ENCODE measurements at regions not wholly inside any gene's neighbourhood (a gene's known extent, or its start where the extent isn't known, plus 50 kb on each side); places are given as distances from the start of the nearest gene placed in this dataset.
A peak's percentile ranks its signal among the peaks of the same experiment; 100 is the strongest.

GRCh38 chr10:10779511-10779910, 238.2 kb upstream of the CELF2 start:
- DNase-seq (ENCODE audit: low read depth) = no peak

DNA sequence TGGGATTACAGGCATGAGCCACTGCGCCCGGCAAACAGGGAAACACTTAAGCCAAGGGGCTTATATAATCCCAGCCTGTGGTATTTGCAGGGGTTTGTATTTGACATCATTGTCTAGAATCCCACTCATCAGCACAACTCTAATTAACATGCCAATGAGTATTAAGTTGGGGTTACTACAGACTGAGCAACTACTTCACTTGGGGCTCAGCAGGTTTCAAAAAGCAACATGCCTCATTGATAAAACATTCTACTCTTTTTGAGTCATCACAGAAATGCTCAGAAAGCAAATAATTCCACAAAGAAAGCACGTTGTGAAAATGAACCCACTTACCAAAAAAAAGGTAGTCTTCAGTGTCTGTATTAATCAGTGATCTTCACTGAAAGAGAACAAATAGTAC, 236.9 kb upstream of the CELF2 start:
- DNase-seq (ENCODE audit: low read depth) = peak; percentile 48

DNA sequence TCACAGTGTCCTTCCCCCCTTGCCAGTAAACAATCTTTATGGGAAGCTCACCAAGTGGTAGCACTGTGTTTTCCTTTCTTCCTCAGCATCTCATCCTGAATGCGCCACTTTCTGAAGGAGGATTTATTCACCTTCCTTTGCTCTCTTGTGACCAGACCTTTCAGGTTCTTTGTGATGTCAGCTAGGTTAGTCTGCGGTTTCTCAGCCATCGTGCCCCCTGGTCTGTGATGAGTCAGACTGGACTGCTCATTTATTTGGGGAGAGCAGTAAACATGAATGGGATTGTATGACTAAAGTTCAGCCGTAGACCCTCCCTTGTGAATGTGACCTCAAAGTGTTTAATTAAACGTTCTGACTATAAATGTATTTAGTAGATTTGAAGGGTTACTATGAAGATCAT, 235.1 kb upstream of the CELF2 start:
- DNase-seq (ENCODE audit: low read depth) = peak; percentile 49

- DNase-seq (ENCODE audit: low read depth) = peak; percentile 76
These were observed 232.0 kb upstream of the CELF2 start for GRCh38 chr10:10785627-10786026.

- DNase-seq (ENCODE audit: low read depth) = peak; percentile 58
These were observed 231.3 kb upstream of the CELF2 start for GRCh38 chr10:10786109-10787090.

DNA sequence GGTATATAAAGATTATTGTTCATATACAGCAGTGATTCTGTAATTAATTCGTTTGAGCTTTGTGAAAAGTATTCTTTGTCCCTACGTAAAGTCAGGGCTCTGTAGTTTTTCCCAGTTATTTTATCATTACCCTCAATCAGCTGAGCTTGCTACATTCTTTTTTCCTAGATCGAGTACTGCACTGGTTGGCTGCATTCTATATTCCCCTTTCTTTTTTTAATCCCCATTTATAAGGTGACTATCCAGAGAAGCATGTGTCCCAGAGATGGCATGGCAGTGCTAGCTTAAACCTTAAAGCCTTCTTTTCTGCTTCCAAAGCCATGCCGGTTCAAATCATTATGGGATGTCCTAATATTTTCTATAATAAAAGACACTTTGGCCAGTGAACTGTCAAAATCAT, 230.1 kb upstream of the CELF2 start:
- no peak for DNase-seq (ENCODE audit: low read depth)

DNA sequence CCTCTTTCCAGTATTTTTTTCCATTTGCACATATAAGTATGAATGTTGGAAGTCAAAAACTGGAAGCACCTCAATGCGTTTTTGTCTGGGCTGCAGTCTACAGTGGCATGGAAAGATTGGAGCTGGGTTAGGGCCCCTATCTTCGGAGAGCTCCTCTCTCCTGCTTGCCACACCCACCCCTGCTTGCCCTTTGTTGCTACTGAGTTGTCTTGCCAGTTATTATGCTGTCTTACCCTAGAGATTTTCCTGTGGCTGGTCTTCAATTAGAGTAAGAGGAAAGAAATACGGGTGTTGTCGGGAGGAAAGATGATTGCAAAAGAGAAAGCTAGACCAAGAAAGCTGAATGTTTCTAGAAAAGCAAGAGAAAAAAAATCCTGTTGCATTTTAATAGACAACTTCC, 228.9 kb upstream of the CELF2 start:
- no peak for DNase-seq (ENCODE audit: low read depth)

GRCh38 chr10:10791869-10792268, 225.8 kb upstream of the CELF2 start:
- no peak for DNase-seq (ENCODE audit: low read depth)

- DNase-seq (ENCODE audit: low read depth) = peak; percentile 96
These were observed 225.0 kb upstream of the CELF2 start for GRCh38 chr10:10792681-10793080.

DNA sequence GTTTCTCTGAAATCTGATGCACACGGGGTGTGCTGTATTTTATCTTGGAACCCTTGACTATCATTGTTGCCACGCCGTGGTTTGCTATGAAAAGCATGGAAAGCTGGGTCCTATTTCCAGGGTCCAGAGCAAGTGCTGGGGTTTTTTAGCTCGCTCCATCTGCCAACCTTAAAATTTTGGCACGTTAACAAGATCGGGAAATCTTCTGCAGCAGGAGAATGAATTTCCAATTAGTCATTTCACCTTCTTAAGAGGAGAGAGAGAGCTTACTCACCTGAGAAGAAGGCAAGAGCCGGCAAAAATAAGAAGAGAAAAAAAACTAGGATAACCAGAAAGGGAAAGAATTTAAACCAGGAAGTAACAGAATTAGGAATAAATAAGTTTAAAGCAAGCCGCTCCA, 223.6 kb upstream of the CELF2 start:
- DNase-seq (ENCODE audit: low read depth) = no peak

GRCh38 chr10:10794791-10795191, 222.9 kb upstream of the CELF2 start:
- DNase-seq (ENCODE audit: low read depth) = peak; percentile 76

GRCh38 chr10:10796061-10796773, 221.5 kb upstream of the CELF2 start:
- peak; percentile 39 for DNase-seq (ENCODE audit: low read depth)

DNA sequence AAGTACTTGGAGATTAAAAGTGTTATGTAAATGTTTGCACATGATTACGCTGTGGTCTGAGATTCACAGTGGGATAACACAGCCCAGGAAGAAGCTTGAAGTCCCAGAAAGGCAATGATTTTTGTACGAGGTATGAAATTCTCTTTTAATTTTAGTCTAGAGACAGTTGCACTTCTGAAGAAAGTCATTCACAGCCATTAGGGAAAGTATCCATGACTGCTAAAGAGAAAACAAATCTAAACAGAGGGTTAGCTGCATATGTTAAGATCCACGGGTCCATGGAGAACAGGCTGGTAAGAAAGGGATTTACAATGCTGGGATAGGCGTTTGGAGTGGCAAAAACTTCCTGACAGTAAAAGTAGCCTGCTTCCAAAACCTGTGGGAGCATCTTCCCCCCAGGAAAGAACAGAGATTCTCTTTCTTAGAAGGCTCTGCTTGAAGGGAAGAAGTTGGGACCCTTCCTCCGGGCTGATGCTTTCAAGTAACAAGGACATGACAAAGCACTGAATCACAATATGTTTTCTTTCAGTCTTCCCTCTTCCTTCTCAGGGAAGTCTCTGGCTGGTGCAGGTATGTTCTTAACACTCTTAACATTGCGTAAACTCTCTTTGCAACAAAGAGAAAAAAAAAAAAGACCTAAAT, 220.8 kb upstream of the CELF2 start:
- DNase-seq (ENCODE audit: low read depth) = no peak

GRCh38 chr10:10797513-10797912, 220.2 kb upstream of the CELF2 start:
- no peak for DNase-seq (ENCODE audit: low read depth)

DNA sequence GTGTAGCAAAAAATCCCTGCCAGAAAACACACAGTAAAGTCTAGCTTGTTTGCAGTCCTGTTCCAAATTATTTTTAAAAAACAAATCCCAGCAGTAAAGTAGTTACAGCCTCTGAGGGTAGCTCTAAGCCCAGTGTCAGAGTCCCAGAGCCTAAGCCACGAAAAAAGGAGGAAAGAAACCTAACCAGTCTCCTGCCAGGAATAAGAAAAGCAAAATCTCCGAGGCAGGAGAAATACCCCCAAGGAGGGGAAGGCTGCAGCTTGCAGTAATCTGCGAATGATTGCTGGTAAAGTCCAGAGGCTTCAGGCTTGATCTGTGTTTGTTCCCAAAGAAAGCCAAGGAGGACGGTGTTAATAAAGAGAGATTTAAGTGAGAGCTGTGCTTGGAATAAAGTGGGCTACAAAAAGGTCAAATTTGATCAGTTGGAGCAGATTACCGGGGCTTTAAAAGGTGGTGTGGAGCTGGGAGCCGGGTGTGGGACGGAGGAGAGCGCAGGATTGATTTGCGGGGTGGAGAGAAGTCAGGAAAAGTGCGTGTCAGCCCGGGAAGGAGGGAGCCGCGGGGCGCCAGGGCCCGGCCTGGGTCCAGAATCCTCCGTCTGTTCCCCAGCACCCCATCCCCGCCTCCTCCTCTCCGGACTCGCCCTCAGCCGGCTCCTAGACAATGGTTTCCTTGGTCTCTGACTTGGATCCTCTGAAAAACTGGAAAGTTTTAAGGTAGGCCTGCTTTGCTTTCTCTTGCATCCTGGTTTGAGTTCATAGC, 219.4 kb upstream of the CELF2 start:
- DNase-seq (ENCODE audit: low read depth) = no peak

DNA sequence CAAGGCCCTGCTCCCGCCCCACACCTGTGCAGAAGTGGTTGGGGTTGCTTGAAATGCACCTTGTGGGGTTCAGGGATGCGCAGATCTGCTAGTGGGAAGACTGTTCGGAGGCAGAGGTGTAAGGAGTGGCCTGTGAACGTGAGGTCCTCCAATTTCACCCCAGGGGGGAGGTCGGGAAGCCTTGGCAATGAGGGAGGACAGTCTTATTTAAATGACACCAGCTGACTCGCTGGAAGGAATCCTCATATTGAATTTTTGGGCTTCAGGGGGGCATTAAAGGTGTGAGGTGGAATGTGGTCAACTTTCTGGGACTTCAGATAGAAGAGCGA, 218.8 kb upstream of the CELF2 start:
- no peak for DNase-seq (ENCODE audit: low read depth)

GRCh38 chr10:10800961-10801360, 216.7 kb upstream of the CELF2 start:
- DNase-seq (ENCODE audit: low read depth) = no peak

DNA sequence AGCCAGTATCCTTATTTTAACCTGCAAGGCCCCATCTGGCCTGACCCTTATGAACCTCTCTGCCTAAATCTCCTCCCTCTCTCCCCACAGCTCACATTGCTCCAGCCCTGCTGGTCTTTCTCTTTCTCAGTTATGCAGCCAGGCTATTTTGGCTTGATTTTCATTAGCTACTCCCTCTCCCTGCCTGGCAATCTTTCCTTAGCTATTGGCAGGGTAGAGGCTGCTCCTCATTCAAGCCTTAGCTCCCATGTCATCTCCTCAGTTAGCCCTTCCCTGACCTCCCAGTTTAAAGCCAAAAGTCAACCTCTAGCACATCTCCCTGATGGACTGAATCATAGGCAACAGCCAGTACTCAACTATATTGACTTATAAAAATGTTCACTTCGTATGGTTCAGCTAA, 214.4 kb upstream of the CELF2 start:
- no peak for DNase-seq (ENCODE audit: low read depth)

GRCh38 chr10:10804061-10804460, 213.6 kb upstream of the CELF2 start:
- DNase-seq (ENCODE audit: low read depth) = no peak

GRCh38 chr10:10804998-10805740, 212.5 kb upstream of the CELF2 start:
- DNase-seq (ENCODE audit: low read depth) = peak; percentile 94

DNA sequence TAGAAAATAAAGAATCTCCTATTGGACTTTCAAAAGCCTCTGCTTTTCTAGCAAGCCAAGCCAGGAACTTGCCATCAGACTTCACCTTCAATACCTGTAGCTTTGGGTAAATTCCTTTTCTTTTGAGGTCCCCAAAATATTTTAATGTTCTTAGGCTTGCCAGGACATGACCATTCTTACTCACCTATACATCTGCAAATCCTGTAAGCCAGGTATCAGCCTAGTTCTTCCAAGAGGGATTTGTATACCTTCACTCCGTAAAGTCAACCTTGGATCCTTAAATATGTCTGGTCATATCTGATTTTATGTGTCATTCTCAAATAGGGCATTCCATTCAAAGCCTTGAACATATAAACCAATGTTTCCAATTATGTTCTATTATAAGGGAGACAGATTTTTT, 210.6 kb upstream of the CELF2 start:
- no peak for DNase-seq (ENCODE audit: low read depth)
